HG02623 (cell line): ENCODE measurements at regions not wholly inside any gene's neighbourhood (a gene's known extent, or its start where the extent isn't known, plus 50 kb on each side); places are given as distances from the start of the nearest gene placed in this dataset.

Experiments used
- ATAC-seq: cut with Tn5 transposase; IDR thresholded peaks from one replicate; pipeline ENCODE4 v1.9.1; 2021; ENCODE audit warnings: moderate library complexity; ENCODE audit not compliant: unreplicated experiment

GRCh38 chr12:91811481-91812287, 334.0 kb downstream of the BTG1 start:
- peak; percentile 73 for ATAC-seq

GRCh38 chr12:91810531-91811451, 334.9 kb downstream of the BTG1 start:
- no peak for ATAC-seq

GRCh38 chr12:91810077-91810476, 335.6 kb downstream of the BTG1 start:
- no peak for ATAC-seq

- ATAC-seq: no peak
Measured at GRCh38 chr12:91805031-91805430, 340.6 kb downstream of the BTG1 start.

GRCh38 chr12:91804533-91804932, 341.1 kb downstream of the BTG1 start:
- no peak for ATAC-seq

GRCh38 chr12:91801048-91801447, 344.6 kb downstream of the BTG1 start:
- no peak for ATAC-seq

- ATAC-seq: no peak
Measured at GRCh38 chr12:91793676-91794075, 352.0 kb downstream of the BTG1 start.

- no peak for ATAC-seq
Measured at GRCh38 chr12:91792597-91792996, 353.0 kb downstream of the BTG1 start.

- no peak for ATAC-seq
Measured at GRCh38 chr12:91786499-91787272, 359.0 kb downstream of the BTG1 start.

- ATAC-seq: no peak
Measured at GRCh38 chr12:91785655-91786498, 359.8 kb downstream of the BTG1 start.

GRCh38 chr12:91781114-91781513, 364.5 kb downstream of the BTG1 start:
- ATAC-seq: no peak

- ATAC-seq: peak; percentile 92
Measured at GRCh38 chr12:91778938-91779400, 366.7 kb downstream of the BTG1 start.

- ATAC-seq: peak; percentile 40
Measured at GRCh38 chr12:91778091-91778832, 367.4 kb downstream of the BTG1 start.

- no peak for ATAC-seq
Measured at GRCh38 chr12:91777268-91777992, 368.2 kb downstream of the BTG1 start.

GRCh38 chr12:91774434-91774921, 371.2 kb downstream of the BTG1 start:
- no peak for ATAC-seq

- ATAC-seq: no peak
Measured at GRCh38 chr12:91773749-91774429, 371.8 kb downstream of the BTG1 start.

GRCh38 chr12:91772411-91772810, 373.2 kb downstream of the BTG1 start:
- no peak for ATAC-seq

GRCh38 chr12:91769736-91770135, 375.9 kb downstream of the BTG1 start:
- ATAC-seq: no peak
